SIG-M5 (cell line): ENCODE measurements at regions not wholly inside any gene's neighbourhood (a gene's known extent, or its start where the extent isn't known, plus 50 kb on each side); places are given as distances from the start of the nearest gene placed in this dataset.
"Not testable (repeated sequence)": the region's sequence is repeated elsewhere in the genome, so short reads cannot be mapped to it uniquely, and the experiment has no call there.

Experiments used
- DNase-seq: peaks from one replicate; lab custom pipeline; 2025; lab: John Stamatoyannopoulos, UW

- DNase-seq, result no peak
Observed at GRCh38 chr9:85487872-85488271, 253.9 kb downstream of the AGTPBP1 start.

GRCh38 chr9:85484235-85484634 lies 257.5 kb downstream of the AGTPBP1 start:
- DNase-seq, result no peak

- DNase-seq, result no peak
Observed at GRCh38 chr9:85483208-85483607, 258.5 kb downstream of the AGTPBP1 start.

GRCh38 chr9:85479305-85479704 lies 262.4 kb downstream of the AGTPBP1 start:
- no peak for DNase-seq

GRCh38 chr9:85478847-85479246 lies 262.9 kb downstream of the AGTPBP1 start:
- no peak for DNase-seq

GRCh38 chr9:85474896-85475295 lies 266.9 kb downstream of the AGTPBP1 start:
- DNase-seq, result not testable (repeated sequence)

GRCh38 chr9:85471791-85472190 lies 270.0 kb downstream of the AGTPBP1 start:
- no peak for DNase-seq

GRCh38 chr9:85469041-85469440 lies 272.7 kb downstream of the AGTPBP1 start:
- DNase-seq, result no peak

GRCh38 chr9:85466834-85467233 lies 274.9 kb downstream of the AGTPBP1 start:
- no peak for DNase-seq

GRCh38 chr9:85458114-85458864 lies 283.5 kb downstream of the AGTPBP1 start:
- DNase-seq, result not testable (repeated sequence)

GRCh38 chr9:85453850-85454249 lies 287.9 kb downstream of the AGTPBP1 start:
- DNase-seq, result no peak

- no peak for DNase-seq
Observed at GRCh38 chr9:85452841-85453240, 288.9 kb downstream of the AGTPBP1 start.

- DNase-seq, result no peak
Observed at GRCh38 chr9:85451680-85452079, 290.1 kb downstream of the AGTPBP1 start.

GRCh38 chr9:85445887-85446286 lies 295.9 kb downstream of the AGTPBP1 start:
- DNase-seq, result no peak

- no peak for DNase-seq
Observed at GRCh38 chr9:85444243-85444642, 297.5 kb downstream of the AGTPBP1 start.

- no peak for DNase-seq
Observed at GRCh38 chr9:85443190-85443598, 298.6 kb downstream of the AGTPBP1 start.

GRCh38 chr9:85439791-85440190 lies 302.0 kb downstream of the AGTPBP1 start:
- no peak for DNase-seq

GRCh38 chr9:85433956-85434355 lies 307.8 kb downstream of the AGTPBP1 start:
- DNase-seq, result not testable (repeated sequence)

GRCh38 chr9:85433551-85433950 lies 308.2 kb downstream of the AGTPBP1 start:
- not testable (repeated sequence) for DNase-seq

- no peak for DNase-seq
Observed at GRCh38 chr9:85433046-85433445, 308.7 kb downstream of the AGTPBP1 start.

- no peak for DNase-seq
Observed at GRCh38 chr9:85432599-85432998, 309.2 kb downstream of the AGTPBP1 start.

- no peak for DNase-seq
Observed at GRCh38 chr9:85431339-85432102, 310.2 kb downstream of the AGTPBP1 start.

GRCh38 chr9:85430659-85431338 lies 311.0 kb downstream of the AGTPBP1 start:
- DNase-seq, result no peak
